KMS-11 (cell line): ENCODE measurements at regions not wholly inside any gene's neighbourhood (a gene's known extent, or its start where the extent isn't known, plus 50 kb on each side); places are given as distances from the start of the nearest gene placed in this dataset.

Experiments
- H2AFZ ChIP-seq: fragments of 200-600 bp; sonication (generic); 2 replicates; pipeline ENCODE4 v1.6.1; 2016; ENCODE audit warnings: antibody characterized with exemption, mixed run types, low read depth
- H3K27ac ChIP-seq: fragments of 200-600 bp; sonication (generic); 2 replicates; pipeline ENCODE4 v1.6.1; 2016; ENCODE audit warnings: mild to moderate bottlenecking, mixed run types
- H3K27me3 ChIP-seq: fragments of 200-600 bp; sonication (generic); 2 replicates; pipeline ENCODE4 v1.6.1; 2017; ENCODE audit warnings: mild to moderate bottlenecking, low read depth, mixed run types, moderate library complexity; ENCODE audit not compliant: insufficient read depth
- H3K36me3 ChIP-seq: fragments of 200-600 bp; sonication (generic); 2 replicates; pipeline ENCODE4 v1.6.1; 2017; ENCODE audit warnings: mild to moderate bottlenecking, mixed run types; ENCODE audit not compliant: insufficient read depth
- H3K4me1 ChIP-seq: fragments of 200-600 bp; sonication (generic); 2 replicates; pipeline ENCODE4 v1.6.1; 2016; ENCODE audit warnings: mild to moderate bottlenecking, low read depth, mixed run types; ENCODE audit not compliant: poor library complexity, severe bottlenecking
- H3K4me2 ChIP-seq: fragments of 200-600 bp; sonication (generic); 2 replicates; pipeline ENCODE4 v1.7.0; 2016; ENCODE audit warnings: mild to moderate bottlenecking, mixed run types
- H3K4me3 ChIP-seq: fragments of 200-600 bp; sonication (generic); IDR thresholded peaks from 2 replicates; pipeline ENCODE4 v1.6.1; 2017; ENCODE audit warnings: low read depth, low read length, mixed read lengths; ENCODE audit not compliant: insufficient read depth
- H3K79me2 ChIP-seq: fragments of 200-600 bp; sonication (generic); 2 replicates; pipeline ENCODE4 v1.6.1; 2016; ENCODE audit warnings: low read depth, mixed run types; ENCODE audit not compliant: insufficient read depth
- H3K9ac ChIP-seq: fragments of 200-600 bp; sonication (generic); 2 replicates; pipeline ENCODE4 v1.6.1; 2016; ENCODE audit warnings: mild to moderate bottlenecking, mixed run types
- H4K20me1 ChIP-seq: fragments of 200-600 bp; sonication (generic); 2 replicates; pipeline ENCODE4 v1.6.1; 2016; ENCODE audit warnings: mild to moderate bottlenecking, mixed run types; ENCODE audit not compliant: insufficient read depth
- CTCF ChIP-seq: fragments of 200-600 bp; sonication (generic); conservative IDR thresholded peaks from 2 replicates; pipeline ENCODE4 v1.6.1; 2017; ENCODE audit warnings: low read depth, mild to moderate bottlenecking, antibody characterized with exemption, low read length, moderate library complexity, mixed read lengths

GRCh38 chr3:82287562-82287961, 526.1 kb upstream of the GBE1 start:
- Histone ChIP-seq H3K27me3 (no peaks in the 10 kb centered on the region), H4K20me1 (no peaks in the 10 kb centered on the region), H3K4me2 (no peak overlapping the region), H3K4me3 (no peak overlapping the region), H3K36me3 (no peaks in the 10 kb centered on the region), H2AFZ (no peak overlapping the region), H3K4me1 (peaks cover 6% of the 10 kb centered on the region), H3K27ac (no peak overlapping the region), H3K9ac (no peak overlapping the region), H3K79me2 (no peaks in the 10 kb centered on the region)
- TF ChIP-seq CTCF: no peak

- no peak overlapping the region for H3K4me2 ChIP-seq
- H3K4me1 ChIP-seq: no peaks in the 10 kb centered on the region
- H2AFZ ChIP-seq: no peak overlapping the region
- H3K79me2 ChIP-seq: no peaks in the 10 kb centered on the region
- no peaks in the 10 kb centered on the region for H3K36me3 ChIP-seq
- H3K4me3 ChIP-seq: no peak overlapping the region
- no peak overlapping the region for H3K9ac ChIP-seq
- no peaks in the 10 kb centered on the region for H3K27me3 ChIP-seq
- no peaks in the 10 kb centered on the region for H4K20me1 ChIP-seq
- no peak for TF ChIP-seq CTCF
- no peak overlapping the region for H3K27ac ChIP-seq
Observed at GRCh38 chr3:82281205-82281604, 519.8 kb upstream of the GBE1 start.

DNA sequence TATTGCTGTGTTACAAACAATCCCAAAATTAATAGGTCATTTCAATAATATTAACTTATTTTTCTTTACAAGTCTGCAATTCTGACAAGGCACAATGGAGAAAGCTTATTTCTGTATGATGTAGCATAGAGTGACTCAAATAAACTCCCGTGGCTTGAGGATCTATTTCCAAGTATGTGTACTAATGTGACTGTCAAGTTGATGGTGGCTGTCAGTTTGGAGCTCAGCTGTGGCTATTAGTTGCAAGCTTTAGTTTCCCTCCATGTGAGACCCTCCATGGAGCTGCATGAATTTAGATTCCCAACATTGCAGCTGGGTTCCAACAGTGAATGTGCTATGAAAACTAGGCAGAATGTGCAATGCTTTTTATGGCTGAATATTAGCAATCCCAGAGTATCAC, 515.5 kb upstream of the GBE1 start:
- Histone ChIP-seq H3K27ac (no peak overlapping the region), H3K79me2 (no peaks in the 10 kb centered on the region), H3K9ac (no peak overlapping the region), H3K4me2 (no peak overlapping the region), H3K4me1 (no peaks in the 10 kb centered on the region), H2AFZ (no peak overlapping the region), H3K36me3 (no peaks in the 10 kb centered on the region), H4K20me1 (no peaks in the 10 kb centered on the region), H3K27me3 (no peaks in the 10 kb centered on the region), H3K4me3 (no peak overlapping the region)
- TF ChIP-seq CTCF: no peak

DNA sequence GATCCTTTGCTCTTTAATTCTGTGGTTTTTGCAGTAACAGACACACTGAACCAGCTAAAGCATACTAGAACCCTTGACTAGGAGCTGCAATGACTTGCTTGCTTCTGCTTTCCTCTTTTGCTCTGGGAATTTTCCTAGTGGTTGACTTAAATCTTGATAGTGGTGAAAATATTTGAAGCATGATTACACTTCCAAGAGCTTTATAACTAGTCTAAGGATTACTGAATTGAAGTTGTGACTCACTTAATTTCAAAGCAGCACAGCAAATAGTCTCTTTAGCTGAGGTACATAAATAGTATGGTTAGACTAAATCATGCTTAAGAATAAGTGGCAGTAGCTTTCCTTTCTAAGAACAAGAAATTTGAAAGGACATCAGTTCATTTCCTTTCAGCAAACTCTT, 513.5 kb upstream of the GBE1 start:
- no peaks in the 10 kb centered on the region for H3K27me3 ChIP-seq
- no peak overlapping the region for H2AFZ ChIP-seq
- no peak overlapping the region for H3K4me3 ChIP-seq
- H3K36me3 ChIP-seq: no peaks in the 10 kb centered on the region
- H3K4me1 ChIP-seq: no peaks in the 10 kb centered on the region
- H3K9ac ChIP-seq: no peak overlapping the region
- no peak for TF ChIP-seq CTCF
- no peak overlapping the region for H3K27ac ChIP-seq
- no peaks in the 10 kb centered on the region for H4K20me1 ChIP-seq
- H3K4me2 ChIP-seq: no peak overlapping the region
- no peaks in the 10 kb centered on the region for H3K79me2 ChIP-seq

GRCh38 chr3:82265747-82266146, 504.3 kb upstream of the GBE1 start:
- Histone ChIP-seq H3K4me1 (no peaks in the 10 kb centered on the region), H4K20me1 (no peaks in the 10 kb centered on the region), H3K27ac (no peak overlapping the region), H3K4me2 (no peak overlapping the region), H3K4me3 (no peak overlapping the region), H2AFZ (no peak overlapping the region), H3K9ac (no peak overlapping the region), H3K79me2 (no peaks in the 10 kb centered on the region), H3K27me3 (no peaks in the 10 kb centered on the region), H3K36me3 (no peaks in the 10 kb centered on the region)
- no peak for TF ChIP-seq CTCF
